Thoracic aorta (tissue), 2 donors: ENCODE measurements at regions not wholly inside any gene's neighbourhood (a gene's known extent, or its start where the extent isn't known, plus 50 kb on each side); places are given as distances from the start of the nearest gene placed in this dataset.

ENCODE experiments used
- ATAC-seq: fragments of 150-250 bp; one replicate; pipeline ENCODE4 v1.8.0; 2017; ENCODE audit warnings: low read depth; ENCODE audit not compliant: insufficient number of reproducible peaks, low FRiP score
- DNase-seq: peaks from one replicate; pipeline ENCODE4 v3.0.0-alpha.2; 2020; ENCODE audit warnings: low spot score
- H3K27ac ChIP-seq, 2 donors: fragments of 200-600 bp; sonication (generic); 1 replicate in 1 of 2; 2 replicates in 1 of 2; pipeline ENCODE4 v1.5.1; 2016; ENCODE audit warnings: mild to moderate bottlenecking in 2 of 2, moderate library complexity in 2 of 2
- H3K27me3 ChIP-seq: fragments of 200-600 bp; sonication (generic); replicated peaks from 2 replicates; pipeline ENCODE4 v1.6.0; 2016; ENCODE audit warnings: mild to moderate bottlenecking; ENCODE audit not compliant: insufficient read depth
- H3K36me3 ChIP-seq: fragments of 200-600 bp; sonication (generic); one replicate; pipeline ENCODE4 v1.5.1; 2016
- H3K4me1 ChIP-seq, 2 donors: fragments of 200-600 bp; sonication (generic); 1 replicate in 1 of 2; 2 replicates in 1 of 2; pipeline versions ENCODE4 v1.5.1 to v1.6.0; 2016; ENCODE audit warnings: low read depth in 2 of 2, mild to moderate bottlenecking in 1 of 2; ENCODE audit not compliant: control insufficient read depth in 1 of 2
- H3K4me3 ChIP-seq: fragments of 200-600 bp; sonication (generic); 2 replicates; pipeline ENCODE4 v1.5.1; 2016; ENCODE audit warnings: mild to moderate bottlenecking
- H3K9me3 ChIP-seq: fragments of 200-600 bp; sonication (generic); 2 replicates; pipeline ENCODE4 v1.5.1; 2016
- CTCF ChIP-seq: fragments of 200-600 bp; sonication (generic); IDR thresholded peaks from one replicate; pipeline ENCODE4 v1.5.1; 2019; ENCODE audit warnings: antibody characterized with exemption

GRCh38 chr20:10922941-10923340 lies 249.1 kb upstream of the JAG1 start:
- no peak for ATAC-seq
- Histone ChIP-seq H3K9me3 (no peaks in the 10 kb centered on the region), H3K4me1 (peaks cover 35 to 54% of the 10 kb centered on the region in 2 donors), H3K27ac (peak overlapping the region in 1 of 2 donors; percentile 61), H3K4me3 (peak overlapping the region; percentile 13), H3K36me3 (no peaks in the 10 kb centered on the region), H3K27me3 (no peaks in the 10 kb centered on the region)
- no peak for DNase-seq
- no peak for TF ChIP-seq CTCF

- DNase-seq = no peak
- Histone ChIP-seq H3K4me3 (no peak overlapping the region), H3K27ac (peak overlapping the region in 1 of 2 donors; percentile 42), H3K9me3 (no peaks in the 10 kb centered on the region), H3K4me1 (peaks cover 29 to 40% of the 10 kb centered on the region in 2 donors), H3K27me3 (no peaks in the 10 kb centered on the region), H3K36me3 (no peaks in the 10 kb centered on the region)
- TF ChIP-seq CTCF = no peak
- ATAC-seq = no peak
These were observed 250.9 kb upstream of the JAG1 start for GRCh38 chr20:10924644-10925201.

GRCh38 chr20:10925767-10926166 lies 252.0 kb upstream of the JAG1 start:
- H3K27me3 ChIP-seq = no peaks in the 10 kb centered on the region
- no peaks in the 10 kb centered on the region for H3K36me3 ChIP-seq
- no peaks in the 10 kb centered on the region for H3K9me3 ChIP-seq
- no peak overlapping the region for H3K27ac ChIP-seq
- H3K4me3 ChIP-seq = no peak overlapping the region
- DNase-seq (no peak), ATAC-seq (no peak)
- no peak for TF ChIP-seq CTCF
- H3K4me1 ChIP-seq = peaks cover 20 to 31% of the 10 kb centered on the region in 2 donors

GRCh38 chr20:10927011-10927583 lies 253.3 kb upstream of the JAG1 start:
- Histone ChIP-seq H3K36me3 (no peaks in the 10 kb centered on the region), H3K9me3 (no peaks in the 10 kb centered on the region), H3K27ac (no peak overlapping the region), H3K27me3 (no peaks in the 10 kb centered on the region), H3K4me3 (no peak overlapping the region), H3K4me1 (peaks cover 20 to 31% of the 10 kb centered on the region in 2 donors)
- no peak for DNase-seq
- no peak for ATAC-seq
- TF ChIP-seq CTCF = no peak

- no peak for TF ChIP-seq CTCF
- peaks cover 13 to 22% of the 10 kb centered on the region in 2 donors for H3K4me1 ChIP-seq
- DNase-seq (no peak), ATAC-seq (no peak)
- H3K9me3 ChIP-seq = no peaks in the 10 kb centered on the region
- no peaks in the 10 kb centered on the region for H3K27me3 ChIP-seq
- no peak overlapping the region for H3K27ac ChIP-seq
- H3K4me3 ChIP-seq = no peak overlapping the region
- no peaks in the 10 kb centered on the region for H3K36me3 ChIP-seq
These were observed 254.4 kb upstream of the JAG1 start for GRCh38 chr20:10927936-10928840.
